GM23338 (cell line): ENCODE measurements at regions not wholly inside any gene's neighbourhood (a gene's known extent, or its start where the extent isn't known, plus 50 kb on each side); places are given as distances from the start of the nearest gene placed in this dataset.

Experiments
- CREB1 ChIP-seq: fragments of 250-450 bp; sonication (Bioruptor Pico); IDR thresholded peaks from 2 replicates; pipeline ENCODE4 v1.5.0; 2020; ENCODE audit warnings: low read depth, mild to moderate bottlenecking, moderate library complexity
- CTCF ChIP-seq, 2 experiments: fragments of 200-600 bp in 1 of 2; sonication (generic) in 1 of 2; conservative IDR thresholded peaks; 2 replicates each; pipeline versions ENCODE4 v1.5.1 to v1.6.1; 2016 to 2017; ENCODE audit warnings: antibody characterized with exemption in 2 of 2, low read depth in 2 of 2, mild to moderate bottlenecking in 2 of 2, moderate library complexity in 1 of 2
- EZH2 ChIP-seq: fragments of 200-600 bp; sonication (generic); IDR thresholded peaks from one replicate; pipeline ENCODE4 v1.8.0; 2017; ENCODE audit warnings: antibody characterized with exemption, mild to moderate bottlenecking, low read depth; ENCODE audit not compliant: unreplicated experiment
- EZH2phosphoT487 ChIP-seq: fragments of 200-600 bp; sonication (generic); IDR thresholded peaks from one replicate; pipeline ENCODE4 v1.8.1; 2018; ENCODE audit warnings: antibody characterized with exemption; ENCODE audit not compliant: unreplicated experiment
- POLR2AphosphoS5 ChIP-seq: IDR thresholded peaks from 2 replicates; pipeline ENCODE4 v1.6.1; 2016; ENCODE audit warnings: antibody characterized with exemption, low read depth
- REST ChIP-seq: IDR thresholded peaks from one replicate; pipeline ENCODE4 v1.6.1; 2018; ENCODE audit warnings: antibody characterized with exemption; ENCODE audit not compliant: unreplicated experiment
- ZNF114 ChIP-seq: fragments of 250-450 bp; sonication (Bioruptor Pico); IDR thresholded peaks from 2 replicates; pipeline ENCODE4 v1.5.0; 2020; ENCODE audit warnings: mild to moderate bottlenecking, moderate library complexity
- TF ChIP-seq, protein P1 (sequence below): IDR thresholded peaks from 2 replicates; pipeline ENCODE4 v1.6.1; 2016; ENCODE audit warnings: antibody characterized with exemption
- TF ChIP-seq, protein P2 (sequence below): fragments of 250-450 bp; sonication (Bioruptor Pico); IDR thresholded peaks from 2 replicates; pipeline ENCODE4 v1.5.0; 2020; ENCODE audit warnings: mild to moderate bottlenecking, moderate library complexity

DNA sequence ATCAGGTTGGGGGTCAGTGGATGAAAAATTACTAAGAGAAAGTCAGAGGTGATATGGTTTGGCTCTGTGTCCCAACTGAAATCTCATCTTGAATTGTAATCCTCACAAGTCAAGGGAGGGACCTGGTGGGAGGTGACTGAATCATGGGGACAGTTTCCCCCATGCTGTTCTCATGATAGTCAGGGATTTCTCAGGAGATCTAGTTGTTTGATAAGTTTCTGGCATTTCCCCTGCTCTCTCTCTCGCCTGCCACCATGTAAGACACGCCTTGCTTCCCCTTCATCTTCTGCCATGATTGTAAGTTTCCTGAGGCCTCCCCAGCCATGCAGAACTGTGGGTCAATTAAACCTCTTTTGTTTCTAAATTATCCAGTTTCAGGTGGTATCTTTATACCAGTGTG, 945.8 kb upstream of the CRIM1 start:
- no peak for TF ChIP-seq CREB1 (CRISPR knock-in tag)
- no peak for TF ChIP-seq CTCF (conservative IDR thresholded peaks at IDR 0.05; ENCODE audit: low read depth in 2 of 2)
- no peak for TF ChIP-seq POLR2AphosphoS5
- TF ChIP-seq, protein P1, sequence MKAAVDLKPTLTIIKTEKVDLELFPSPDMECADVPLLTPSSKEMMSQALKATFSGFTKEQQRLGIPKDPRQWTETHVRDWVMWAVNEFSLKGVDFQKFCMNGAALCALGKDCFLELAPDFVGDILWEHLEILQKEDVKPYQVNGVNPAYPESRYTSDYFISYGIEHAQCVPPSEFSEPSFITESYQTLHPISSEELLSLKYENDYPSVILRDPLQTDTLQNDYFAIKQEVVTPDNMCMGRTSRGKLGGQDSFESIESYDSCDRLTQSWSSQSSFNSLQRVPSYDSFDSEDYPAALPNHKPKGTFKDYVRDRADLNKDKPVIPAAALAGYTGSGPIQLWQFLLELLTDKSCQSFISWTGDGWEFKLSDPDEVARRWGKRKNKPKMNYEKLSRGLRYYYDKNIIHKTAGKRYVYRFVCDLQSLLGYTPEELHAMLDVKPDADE: no peak
- no peak for TF ChIP-seq REST
- TF ChIP-seq EZH2: no peak
- no peak for TF ChIP-seq EZH2phosphoT487
- TF ChIP-seq, protein P2, sequence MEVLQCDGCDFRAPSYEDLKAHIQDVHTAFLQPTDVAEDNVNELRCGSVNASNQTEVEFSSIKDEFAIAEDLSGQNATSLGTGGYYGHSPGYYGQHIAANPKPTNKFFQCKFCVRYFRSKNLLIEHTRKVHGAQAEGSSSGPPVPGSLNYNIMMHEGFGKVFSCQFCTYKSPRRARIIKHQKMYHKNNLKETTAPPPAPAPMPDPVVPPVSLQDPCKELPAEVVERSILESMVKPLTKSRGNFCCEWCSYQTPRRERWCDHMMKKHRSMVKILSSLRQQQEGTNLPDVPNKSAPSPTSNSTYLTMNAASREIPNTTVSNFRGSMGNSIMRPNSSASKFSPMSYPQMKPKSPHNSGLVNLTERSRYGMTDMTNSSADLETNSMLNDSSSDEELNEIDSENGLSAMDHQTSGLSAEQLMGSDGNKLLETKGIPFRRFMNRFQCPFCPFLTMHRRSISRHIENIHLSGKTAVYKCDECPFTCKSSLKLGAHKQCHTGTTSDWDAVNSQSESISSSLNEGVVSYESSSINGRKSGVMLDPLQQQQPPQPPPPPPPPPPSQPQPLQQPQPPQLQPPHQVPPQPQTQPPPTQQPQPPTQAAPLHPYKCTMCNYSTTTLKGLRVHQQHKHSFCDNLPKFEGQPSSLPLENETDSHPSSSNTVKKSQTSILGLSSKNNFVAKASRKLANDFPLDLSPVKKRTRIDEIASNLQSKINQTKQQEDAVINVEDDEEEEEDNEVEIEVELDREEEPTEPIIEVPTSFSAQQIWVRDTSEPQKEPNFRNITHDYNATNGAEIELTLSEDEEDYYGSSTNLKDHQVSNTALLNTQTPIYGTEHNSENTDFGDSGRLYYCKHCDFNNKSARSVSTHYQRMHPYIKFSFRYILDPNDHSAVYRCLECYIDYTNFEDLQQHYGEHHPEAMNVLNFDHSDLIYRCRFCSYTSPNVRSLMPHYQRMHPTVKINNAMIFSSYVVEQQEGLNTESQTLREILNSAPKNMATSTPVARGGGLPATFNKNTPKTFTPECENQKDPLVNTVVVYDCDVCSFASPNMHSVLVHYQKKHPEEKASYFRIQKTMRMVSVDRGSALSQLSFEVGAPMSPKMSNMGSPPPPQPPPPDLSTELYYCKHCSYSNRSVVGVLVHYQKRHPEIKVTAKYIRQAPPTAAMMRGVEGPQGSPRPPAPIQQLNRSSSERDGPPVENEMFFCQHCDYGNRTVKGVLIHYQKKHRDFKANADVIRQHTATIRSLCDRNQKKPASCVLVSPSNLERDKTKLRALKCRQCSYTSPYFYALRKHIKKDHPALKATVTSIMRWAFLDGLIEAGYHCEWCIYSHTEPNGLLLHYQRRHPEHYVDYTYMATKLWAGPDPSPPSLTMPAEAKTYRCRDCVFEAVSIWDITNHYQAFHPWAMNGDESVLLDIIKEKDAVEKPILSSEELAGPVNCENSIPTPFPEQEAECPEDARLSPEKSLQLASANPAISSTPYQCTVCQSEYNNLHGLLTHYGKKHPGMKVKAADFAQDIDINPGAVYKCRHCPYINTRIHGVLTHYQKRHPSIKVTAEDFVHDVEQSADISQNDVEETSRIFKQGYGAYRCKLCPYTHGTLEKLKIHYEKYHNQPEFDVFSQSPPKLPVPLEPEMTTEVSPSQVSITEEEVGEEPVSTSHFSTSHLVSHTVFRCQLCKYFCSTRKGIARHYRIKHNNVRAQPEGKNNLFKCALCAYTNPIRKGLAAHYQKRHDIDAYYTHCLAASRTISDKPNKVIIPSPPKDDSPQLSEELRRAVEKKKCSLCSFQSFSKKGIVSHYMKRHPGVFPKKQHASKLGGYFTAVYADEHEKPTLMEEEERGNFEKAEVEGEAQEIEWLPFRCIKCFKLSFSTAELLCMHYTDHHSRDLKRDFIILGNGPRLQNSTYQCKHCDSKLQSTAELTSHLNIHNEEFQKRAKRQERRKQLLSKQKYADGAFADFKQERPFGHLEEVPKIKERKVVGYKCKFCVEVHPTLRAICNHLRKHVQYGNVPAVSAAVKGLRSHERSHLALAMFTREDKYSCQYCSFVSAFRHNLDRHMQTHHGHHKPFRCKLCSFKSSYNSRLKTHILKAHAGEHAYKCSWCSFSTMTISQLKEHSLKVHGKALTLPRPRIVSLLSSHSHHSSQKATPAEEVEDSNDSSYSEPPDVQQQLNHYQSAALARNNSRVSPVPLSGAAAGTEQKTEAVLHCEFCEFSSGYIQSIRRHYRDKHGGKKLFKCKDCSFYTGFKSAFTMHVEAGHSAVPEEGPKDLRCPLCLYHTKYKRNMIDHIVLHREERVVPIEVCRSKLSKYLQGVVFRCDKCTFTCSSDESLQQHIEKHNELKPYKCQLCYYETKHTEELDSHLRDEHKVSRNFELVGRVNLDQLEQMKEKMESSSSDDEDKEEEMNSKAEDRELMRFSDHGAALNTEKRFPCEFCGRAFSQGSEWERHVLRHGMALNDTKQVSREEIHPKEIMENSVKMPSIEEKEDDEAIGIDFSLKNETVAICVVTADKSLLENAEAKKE: no peak
- TF ChIP-seq ZNF114 (CRISPR knock-in tag): no peak
